GM12873 (cell line): ENCODE measurements at regions not wholly inside any gene's neighbourhood (a gene's known extent, or its start where the extent isn't known, plus 50 kb on each side); places are given as distances from the start of the nearest gene placed in this dataset.

Source experiments
- CTCF ChIP-seq: IDR thresholded peaks from 2 replicates; pipeline ENCODE4 v1.5.1; 2012; ENCODE audit warnings: low read depth, mild to moderate bottlenecking, moderate library complexity, low read length, control low read depth; ENCODE audit not compliant: insufficient read depth; ENCODE audit errors: missing control alignments

GRCh38 chr13:33606692-33607091 lies 211.3 kb upstream of the RFC3 start:
- no peak for TF ChIP-seq CTCF

DNA sequence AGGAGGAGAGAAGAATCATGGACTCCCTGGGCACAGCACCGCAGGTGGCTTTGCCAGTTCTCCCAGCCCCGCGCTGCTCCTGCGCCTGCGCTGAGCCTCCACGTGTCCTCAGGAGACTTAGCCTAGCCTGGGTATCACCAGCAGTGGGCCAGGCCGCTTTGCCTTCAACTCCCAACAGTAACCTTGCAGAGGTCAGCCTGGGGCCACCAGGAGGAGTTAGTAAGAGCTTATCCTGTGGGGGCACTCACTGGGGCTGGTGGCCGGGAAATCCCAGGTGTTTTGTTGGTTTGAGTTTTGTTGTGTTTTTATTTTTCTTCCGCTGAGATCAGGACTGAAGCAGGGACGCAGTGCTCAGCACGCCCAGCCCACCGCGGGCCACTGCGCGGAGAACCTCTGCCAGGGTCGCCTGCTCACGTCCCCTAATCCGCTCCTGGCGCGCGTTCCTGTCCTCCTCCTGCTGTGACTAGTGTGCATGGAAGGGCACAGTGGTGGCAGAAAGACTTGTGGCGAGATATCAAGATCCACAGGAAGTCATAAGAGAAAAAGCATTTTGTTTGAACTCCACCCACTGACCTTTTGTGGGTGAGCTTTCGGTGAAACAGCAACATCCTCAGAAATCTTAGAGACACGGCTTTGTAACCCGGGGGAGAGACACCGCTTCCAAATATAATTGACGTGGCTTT lies 207.4 kb upstream of the RFC3 start:
- TF ChIP-seq CTCF = no peak

DNA sequence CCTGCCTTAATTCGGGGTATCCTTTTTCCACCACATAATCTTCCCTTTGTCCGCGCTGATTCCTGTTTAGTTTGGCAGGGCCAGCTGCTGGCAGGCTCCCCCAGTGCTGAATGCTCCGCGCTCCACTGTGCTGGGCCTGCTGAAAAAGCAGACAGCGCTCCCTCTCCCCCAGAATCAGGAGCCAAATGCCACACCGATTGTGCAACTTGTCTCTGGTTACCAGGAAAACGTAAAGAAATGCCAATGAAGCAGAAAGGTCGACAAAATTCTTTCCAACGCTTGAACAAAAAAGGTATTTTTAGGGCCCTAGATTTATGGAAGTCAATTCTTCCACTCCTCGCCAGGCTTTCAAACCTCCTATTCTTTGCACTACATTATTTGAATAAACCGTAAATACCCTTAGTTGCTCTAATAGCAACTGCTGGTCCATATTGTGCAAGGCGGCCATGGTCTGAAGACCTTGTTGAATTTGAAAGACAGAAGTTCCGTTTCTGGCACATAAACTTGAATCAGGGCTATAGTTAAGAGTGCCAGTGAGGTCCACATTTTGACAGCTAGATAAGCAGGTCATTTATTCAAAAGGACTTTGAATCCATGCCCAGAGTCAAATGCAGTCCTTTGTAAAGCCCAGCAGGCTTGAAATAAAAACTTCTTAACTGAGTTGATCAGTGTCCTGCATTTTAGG lies 206.7 kb upstream of the RFC3 start:
- no peak for TF ChIP-seq CTCF

- TF ChIP-seq CTCF = no peak
Observed at GRCh38 chr13:33612641-33613638, 205.0 kb upstream of the RFC3 start.

- no peak for TF ChIP-seq CTCF
Observed at GRCh38 chr13:33615436-33615835, 202.5 kb upstream of the RFC3 start.

DNA sequence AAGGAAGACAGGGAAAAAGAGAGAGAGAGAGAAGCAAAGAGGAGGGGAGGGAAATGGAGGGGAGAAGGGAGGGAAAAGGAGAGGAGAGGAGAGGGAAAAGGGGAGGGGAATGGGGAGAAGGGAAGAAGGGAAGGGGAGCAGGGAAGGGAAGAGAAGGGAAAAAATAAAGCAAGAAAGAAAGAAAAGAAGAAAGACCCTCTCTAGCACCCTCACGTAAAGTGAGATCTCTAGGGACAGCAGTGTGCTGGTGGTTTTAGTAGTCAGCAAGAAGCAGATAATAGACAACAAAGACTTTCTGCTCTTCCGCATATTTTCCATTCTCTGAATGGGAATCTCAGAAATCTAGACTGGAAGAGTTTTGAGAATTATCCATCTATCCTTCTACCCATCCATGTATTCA lies 201.8 kb upstream of the RFC3 start:
- no peak for TF ChIP-seq CTCF

DNA sequence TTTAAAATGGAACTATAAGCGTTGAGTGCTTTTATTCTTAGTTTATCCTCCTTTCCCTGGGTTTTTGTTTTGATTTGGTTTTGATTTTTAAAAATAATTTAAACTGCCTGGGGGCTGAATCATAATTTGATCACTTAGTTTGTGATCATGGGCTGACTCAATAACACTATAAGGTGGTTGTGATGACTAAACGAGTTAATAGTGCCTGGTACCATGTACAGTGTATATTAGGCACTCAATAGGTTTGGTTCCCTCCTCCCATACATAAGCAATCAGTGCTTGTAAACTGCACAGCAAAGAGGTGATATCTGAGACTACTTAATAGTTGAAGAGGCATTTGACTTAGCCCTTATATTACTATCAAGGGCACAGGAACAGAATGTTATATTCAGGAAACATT lies 200.9 kb upstream of the RFC3 start:
- no peak for TF ChIP-seq CTCF
